Kidney tubule cell (primary cell): ENCODE measurements at regions not wholly inside any gene's neighbourhood (a gene's known extent, or its start where the extent isn't known, plus 50 kb on each side); places are given as distances from the start of the nearest gene placed in this dataset.
A peak's percentile ranks its signal among the peaks of the same experiment; 100 is the strongest.

Experiments used
- DNase-seq: peaks from one replicate; pipeline ENCODE4 v3.0.0-alpha.2; 2018; ENCODE audit warnings: low spot score

DNA sequence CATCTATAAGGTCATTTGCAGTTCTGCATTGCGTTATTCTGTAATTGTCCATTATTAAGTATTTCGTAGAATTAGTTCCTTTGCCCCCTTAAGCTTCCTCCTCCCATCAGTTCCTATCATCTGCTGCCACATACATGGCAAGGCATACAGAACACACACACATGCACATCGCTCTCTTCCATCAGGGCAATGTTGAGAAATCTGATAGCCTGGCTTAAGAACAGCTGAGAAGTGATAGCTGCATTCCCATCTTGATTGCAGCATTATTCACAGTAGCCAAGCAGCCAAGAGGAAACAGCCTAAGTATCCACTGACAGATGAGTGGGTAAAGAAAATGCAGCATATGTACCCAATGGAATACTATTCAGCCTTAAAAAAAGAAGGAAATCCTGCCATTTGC lies 186.8 kb upstream of the CADM1 start:
- no peak for DNase-seq

- no peak for DNase-seq
Measured at GRCh38 chr11:115687934-115688333, 183.7 kb upstream of the CADM1 start.

- DNase-seq, result no peak
Measured at GRCh38 chr11:115684699-115685098, 180.5 kb upstream of the CADM1 start.

- no peak for DNase-seq
Measured at GRCh38 chr11:115684135-115684534, 179.9 kb upstream of the CADM1 start.

- peak; percentile 65 for DNase-seq
Measured at GRCh38 chr11:115682888-115683287, 178.7 kb upstream of the CADM1 start.

GRCh38 chr11:115682101-115682500 lies 177.9 kb upstream of the CADM1 start:
- no peak for DNase-seq

DNA sequence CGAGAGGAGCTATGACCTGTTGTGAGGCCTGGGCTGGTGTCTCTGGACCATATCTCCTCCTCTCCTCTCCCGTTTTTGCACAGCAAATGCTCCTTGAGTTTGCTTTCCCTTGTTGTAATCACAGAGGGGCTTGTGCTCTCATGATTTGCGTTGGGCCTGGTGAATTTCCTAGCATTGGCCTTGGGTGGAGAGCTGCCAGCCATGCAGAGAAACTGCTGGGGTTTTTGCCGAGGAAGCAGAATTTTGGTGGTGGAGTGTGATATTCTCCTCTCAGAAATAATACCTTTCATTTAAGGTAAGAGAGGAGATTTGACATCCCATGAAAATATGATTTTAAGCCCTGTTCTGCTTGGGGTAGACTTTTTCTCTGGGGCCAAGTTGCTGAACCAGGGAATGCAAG lies 175.7 kb upstream of the CADM1 start:
- DNase-seq, result no peak

DNA sequence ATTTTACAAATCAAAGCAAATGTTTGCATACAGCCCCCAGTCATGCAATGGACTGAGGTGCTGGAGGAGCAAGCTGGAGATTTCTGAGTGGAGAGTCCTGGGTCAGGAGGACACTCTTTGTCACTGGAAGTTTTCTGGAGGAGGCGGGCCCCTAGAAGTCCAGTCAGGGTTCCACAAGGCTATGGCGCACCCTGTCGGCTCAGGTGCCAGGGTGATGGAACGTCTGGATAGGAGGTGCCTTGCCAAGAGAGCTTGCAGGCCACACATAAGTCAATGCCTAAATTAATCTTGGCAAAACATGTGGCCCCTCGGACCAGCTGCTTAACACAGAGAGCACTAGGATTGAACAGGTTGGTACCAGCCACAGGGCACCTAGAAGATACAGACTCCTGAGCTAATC lies 174.7 kb upstream of the CADM1 start:
- DNase-seq, result no peak

- DNase-seq, result no peak
Measured at GRCh38 chr11:115677190-115677589, 173.0 kb upstream of the CADM1 start.

- peak; percentile 78 for DNase-seq
Measured at GRCh38 chr11:115676768-115677167, 172.6 kb upstream of the CADM1 start.

DNA sequence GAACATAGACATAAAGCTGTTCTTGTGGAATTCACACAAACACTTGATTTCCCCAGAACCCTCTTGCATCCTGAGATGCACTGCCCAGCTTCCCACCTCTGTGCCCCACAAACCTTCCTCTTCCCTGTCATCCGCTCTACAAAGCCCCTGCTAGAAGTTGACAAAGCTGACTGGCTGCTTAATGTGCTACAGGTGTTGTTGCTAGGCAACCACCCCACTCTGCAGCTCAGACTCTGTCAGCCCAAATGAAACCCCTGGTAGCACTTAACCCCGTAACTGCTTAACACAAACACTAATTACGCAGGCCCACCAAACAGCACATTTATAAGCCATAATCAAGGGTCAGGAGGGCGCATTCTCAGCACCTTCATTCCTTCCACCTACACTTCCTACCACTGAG lies 172.0 kb upstream of the CADM1 start:
- peak; percentile 13 for DNase-seq

GRCh38 chr11:115674937-115675544 lies 170.8 kb upstream of the CADM1 start:
- DNase-seq, result no peak

GRCh38 chr11:115674176-115674936 lies 170.1 kb upstream of the CADM1 start:
- DNase-seq, result peak; percentile 22

DNA sequence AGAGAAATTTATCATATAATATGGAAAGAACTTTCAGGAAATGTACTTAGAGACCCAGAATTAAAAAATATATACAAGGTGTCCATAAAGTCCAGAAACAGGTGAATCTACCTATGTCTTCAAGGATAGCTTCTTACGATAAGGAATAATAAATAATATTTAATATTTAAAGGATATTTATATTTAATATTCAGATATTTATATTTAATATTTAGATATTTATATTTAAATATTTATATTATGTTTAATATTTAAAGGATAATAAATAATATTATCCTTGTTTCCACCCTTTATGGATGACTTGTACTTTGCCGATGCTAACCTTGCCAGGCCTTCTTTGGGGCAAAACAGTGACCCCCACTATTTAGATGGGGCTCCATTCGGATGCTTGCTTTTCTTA lies 169.5 kb upstream of the CADM1 start:
- no peak for DNase-seq

DNA sequence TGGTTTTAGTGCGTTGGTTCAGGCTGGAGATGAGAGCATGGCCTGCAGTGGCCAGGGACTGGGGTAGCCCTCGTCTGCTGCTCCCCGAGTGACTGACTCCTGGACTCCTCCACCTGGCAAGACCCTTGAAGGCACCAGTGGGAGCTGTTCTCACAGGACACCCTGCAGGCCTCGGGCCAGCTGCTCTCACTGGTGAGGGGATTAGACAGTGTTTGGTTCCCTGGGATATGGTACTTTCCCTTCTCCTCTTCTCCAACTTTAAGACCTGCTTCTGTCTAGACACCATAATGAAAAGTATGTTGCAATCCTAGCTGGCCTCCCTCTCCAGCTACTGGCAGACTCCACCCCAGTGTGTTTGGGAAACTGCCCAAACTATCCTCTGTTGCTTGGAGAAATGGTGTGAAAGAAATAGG lies 168.8 kb upstream of the CADM1 start:
- no peak for DNase-seq

- DNase-seq, result no peak
Measured at GRCh38 chr11:115672412-115672811, 168.2 kb upstream of the CADM1 start.

DNA sequence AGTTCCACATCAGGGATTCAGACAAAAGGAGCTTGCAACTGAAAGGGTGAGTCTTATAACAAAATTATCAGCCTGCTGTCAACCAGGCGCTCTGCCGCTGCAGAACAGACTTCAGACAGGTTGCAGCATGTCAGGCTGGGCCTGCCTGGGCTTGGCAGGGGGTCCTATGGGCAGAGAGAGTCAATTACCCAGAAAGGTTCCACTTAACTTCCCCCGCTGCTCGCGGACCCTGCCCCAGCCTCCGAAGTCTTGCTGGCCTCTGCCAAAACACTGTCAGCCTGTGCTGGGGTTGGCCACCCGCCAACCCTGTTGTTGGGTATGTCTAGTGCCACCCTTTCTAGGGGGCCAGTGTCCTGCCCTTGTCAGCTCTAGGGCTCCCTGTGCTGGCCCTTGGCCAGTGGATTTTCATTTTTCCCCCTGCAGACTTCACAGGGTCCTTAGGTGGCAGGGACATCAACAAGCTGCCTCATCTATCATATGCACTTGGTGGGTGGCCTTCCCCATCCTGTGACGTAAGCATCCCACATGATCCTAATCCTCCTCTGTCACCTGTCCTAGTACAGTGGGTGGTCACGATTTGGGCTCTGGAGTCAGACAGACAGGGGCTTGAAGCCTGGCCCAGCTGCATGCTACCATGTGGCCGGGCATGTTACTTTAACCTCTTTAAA lies 166.5 kb upstream of the CADM1 start:
- DNase-seq, result no peak

DNA sequence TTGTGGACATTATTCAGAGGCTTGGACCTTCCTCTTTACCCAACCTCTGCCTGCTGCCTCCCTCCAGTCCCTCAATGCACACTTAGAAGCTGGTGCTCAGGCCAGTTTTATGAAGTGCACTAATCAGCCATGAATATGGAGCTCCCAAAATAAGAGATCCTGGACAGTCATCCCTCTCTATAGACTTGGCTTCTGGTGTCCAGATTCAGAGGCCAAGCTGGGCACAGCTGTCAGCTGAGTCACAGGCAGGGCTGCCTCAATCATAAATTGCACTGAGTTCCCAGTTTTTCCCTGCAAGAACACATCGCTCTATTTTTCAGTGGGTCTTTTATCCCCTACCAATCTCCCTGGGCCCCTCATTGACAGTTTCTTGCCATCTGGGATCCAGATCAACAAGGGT lies 161.7 kb upstream of the CADM1 start:
- no peak for DNase-seq

GRCh38 chr11:115665175-115665821 lies 161.1 kb upstream of the CADM1 start:
- DNase-seq, result no peak

- DNase-seq, result no peak
Measured at GRCh38 chr11:115664313-115664712, 160.1 kb upstream of the CADM1 start.

- DNase-seq, result no peak
Measured at GRCh38 chr11:115663790-115664189, 159.6 kb upstream of the CADM1 start.

GRCh38 chr11:115660030-115660805 lies 156.0 kb upstream of the CADM1 start:
- peak; percentile 32 for DNase-seq
